GM13976 (cell line): ENCODE measurements at regions not wholly inside any gene's neighbourhood (a gene's known extent, or its start where the extent isn't known, plus 50 kb on each side); places are given as distances from the start of the nearest gene placed in this dataset.

Experiments used
- DNase-seq: peaks from one replicate; pipeline ENCODE4 v3.0.0; 2012; ENCODE audit warnings: low spot score
- in situ Hi-C: fragments of 300-500 bp; cut with MboI; formaldehyde crosslinking; loops from one replicate; pipeline ENCODE4 v1.12.0; 2022; ENCODE audit warnings: low sequenced_read_pairs, mixed read lengths, inconsistent platforms; ENCODE audit not compliant: unreplicated experiment
- TF ChIP-seq, protein P1 (sequence below): IDR thresholded peaks from 2 replicates; pipeline ENCODE4 v1.5.1; 2012; ENCODE audit warnings: borderline replicate concordance, mild to moderate bottlenecking; ENCODE audit not compliant: insufficient read depth; ENCODE audit errors: extremely low read depth, missing control alignments, control extremely low read depth

DNA sequence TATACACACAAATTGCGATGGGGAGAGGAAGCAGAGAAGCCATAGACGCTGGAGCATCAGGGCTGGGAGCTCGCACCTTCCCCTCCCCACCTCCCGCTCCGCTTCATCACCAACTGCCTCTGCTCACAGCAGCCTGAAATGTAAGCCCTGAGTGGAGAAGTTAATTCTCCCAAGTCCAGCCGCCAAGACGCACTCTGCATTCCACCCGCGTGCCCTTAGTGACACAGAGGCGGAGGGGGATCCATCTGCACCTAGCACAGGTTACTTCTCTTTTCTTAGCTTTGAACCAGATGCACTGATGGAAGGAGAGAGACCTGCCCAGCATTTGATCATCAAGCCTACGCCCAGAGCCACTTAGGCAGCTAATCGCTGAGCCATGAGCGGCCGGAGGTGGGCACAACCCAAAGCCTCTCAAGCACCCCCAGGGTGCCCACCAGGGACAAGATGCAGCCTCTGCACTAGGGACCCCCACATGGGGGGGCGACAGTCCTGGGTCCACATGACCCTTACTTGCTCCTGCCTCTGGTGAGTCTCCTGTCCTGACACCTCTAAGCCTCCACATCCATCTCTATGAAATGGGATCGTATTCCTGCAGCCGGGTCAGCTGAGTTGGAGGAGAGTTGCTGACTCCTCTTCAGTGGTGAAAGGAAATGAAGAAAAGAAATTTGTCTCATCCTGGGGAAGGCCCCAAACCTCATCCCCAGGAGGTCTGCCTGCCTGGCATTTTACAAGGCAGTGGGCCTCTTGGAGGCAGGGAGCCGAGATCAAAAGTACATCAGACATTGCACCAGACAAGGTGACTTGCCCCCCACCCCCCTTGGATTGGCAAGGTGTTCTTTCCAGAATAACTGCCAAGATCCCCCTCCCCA, 316.2 kb downstream of the MATN1 start:
- TF ChIP-seq, protein P1, sequence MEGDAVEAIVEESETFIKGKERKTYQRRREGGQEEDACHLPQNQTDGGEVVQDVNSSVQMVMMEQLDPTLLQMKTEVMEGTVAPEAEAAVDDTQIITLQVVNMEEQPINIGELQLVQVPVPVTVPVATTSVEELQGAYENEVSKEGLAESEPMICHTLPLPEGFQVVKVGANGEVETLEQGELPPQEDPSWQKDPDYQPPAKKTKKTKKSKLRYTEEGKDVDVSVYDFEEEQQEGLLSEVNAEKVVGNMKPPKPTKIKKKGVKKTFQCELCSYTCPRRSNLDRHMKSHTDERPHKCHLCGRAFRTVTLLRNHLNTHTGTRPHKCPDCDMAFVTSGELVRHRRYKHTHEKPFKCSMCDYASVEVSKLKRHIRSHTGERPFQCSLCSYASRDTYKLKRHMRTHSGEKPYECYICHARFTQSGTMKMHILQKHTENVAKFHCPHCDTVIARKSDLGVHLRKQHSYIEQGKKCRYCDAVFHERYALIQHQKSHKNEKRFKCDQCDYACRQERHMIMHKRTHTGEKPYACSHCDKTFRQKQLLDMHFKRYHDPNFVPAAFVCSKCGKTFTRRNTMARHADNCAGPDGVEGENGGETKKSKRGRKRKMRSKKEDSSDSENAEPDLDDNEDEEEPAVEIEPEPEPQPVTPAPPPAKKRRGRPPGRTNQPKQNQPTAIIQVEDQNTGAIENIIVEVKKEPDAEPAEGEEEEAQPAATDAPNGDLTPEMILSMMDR = no peak
- DNase-seq = no peak
- in situ Hi-C loops = no loop called here

DNA sequence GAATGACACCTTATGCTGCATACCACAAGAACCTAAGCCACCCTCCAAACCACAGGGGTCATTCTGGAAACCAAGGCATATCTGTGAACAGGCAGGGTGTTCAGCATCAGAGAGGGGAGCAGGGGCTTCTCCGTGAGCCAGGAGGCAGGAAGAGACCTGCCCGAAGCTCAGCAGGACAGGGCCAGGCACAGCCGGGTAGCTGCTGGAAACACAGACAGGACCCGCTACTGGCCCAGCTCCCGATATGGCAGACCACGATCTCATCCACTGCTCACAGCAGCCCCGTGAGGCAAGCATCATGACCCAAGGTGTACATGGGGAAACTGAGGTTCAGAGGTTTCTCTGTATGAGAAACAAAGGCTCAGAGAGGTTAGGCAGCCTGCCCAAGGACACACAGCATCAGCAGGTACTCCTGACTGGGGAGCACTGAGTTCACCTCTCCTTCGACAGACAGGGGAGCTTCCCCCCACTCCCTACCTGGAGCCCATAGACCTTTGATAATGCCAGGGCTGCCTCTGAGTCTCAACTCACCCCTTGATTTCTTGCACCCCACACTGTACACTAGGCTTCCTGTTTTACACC, 317.7 kb downstream of the MATN1 start:
- TF ChIP-seq, protein P1 = no peak
- in situ Hi-C loops = no loop called here

DNA sequence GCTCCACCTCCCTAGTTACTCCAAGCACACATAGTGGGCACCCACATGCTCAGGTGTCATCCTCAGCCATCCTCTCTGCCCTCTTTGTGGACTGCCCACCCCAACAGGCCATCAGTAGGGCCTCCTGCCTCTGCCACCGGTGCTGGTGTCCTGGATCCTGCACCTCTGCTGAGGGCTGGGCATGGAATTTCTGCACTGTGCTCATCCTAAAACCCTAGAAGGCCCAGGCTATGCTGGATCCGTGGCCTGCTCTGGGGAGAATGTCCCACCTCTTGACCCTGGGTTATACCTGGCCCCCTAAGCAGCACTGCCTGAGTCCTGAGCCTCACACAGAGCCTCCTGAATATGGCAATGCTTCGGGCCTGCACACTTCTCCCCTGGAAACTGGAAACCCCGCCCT, 318.3 kb downstream of the MATN1 start:
- DNase-seq = no peak
- in situ Hi-C loops = no loop called here
- TF ChIP-seq, protein P1 = no peak

More for the DNA sequence above, 317.7 kb downstream of the MATN1 start:
- DNase-seq = no peak

DNA sequence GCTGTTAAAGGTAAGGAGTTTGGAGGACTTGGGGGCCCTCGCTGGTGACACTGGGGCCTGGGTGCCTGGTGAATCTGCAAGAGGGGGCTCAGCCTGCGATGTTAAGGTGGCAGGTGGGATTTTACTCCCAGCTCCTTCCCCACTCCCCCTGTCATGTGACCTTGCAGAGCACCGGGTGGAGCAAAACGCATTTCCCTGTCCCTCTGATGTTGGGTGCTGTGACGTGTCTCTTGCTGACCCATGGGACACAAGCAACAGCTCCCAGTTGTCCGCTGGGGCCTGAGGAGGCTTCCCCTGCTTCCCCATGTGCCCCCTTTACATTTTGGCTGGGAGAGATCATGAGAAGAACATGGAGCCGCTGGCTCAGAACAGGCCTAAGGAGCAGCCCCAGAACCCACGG, 319.0 kb downstream of the MATN1 start:
- in situ Hi-C loops = no loop called here
- no peak for DNase-seq
- TF ChIP-seq, protein P1 = no peak

DNA sequence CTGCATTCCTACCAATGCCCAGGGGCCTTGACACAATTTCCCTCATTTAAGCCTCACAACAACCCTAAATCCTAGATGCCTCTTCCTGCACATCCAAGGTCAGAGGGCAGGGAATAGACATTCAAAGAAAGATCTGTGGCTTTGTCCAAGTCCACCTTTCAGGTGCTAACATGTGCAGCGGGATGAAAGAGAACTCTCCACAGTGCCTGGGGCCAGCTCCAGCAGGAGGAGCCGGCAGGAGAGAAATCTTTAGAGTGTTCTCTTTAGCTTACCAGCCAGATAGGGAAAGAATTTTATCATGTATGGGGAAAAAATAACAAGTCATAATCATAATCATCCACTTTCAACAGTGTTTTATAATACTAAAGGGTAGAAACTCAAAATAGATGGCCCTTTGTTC, 319.7 kb downstream of the MATN1 start:
- TF ChIP-seq, protein P1 = no peak
- in situ Hi-C loops = no loop called here
- DNase-seq = no peak

DNA sequence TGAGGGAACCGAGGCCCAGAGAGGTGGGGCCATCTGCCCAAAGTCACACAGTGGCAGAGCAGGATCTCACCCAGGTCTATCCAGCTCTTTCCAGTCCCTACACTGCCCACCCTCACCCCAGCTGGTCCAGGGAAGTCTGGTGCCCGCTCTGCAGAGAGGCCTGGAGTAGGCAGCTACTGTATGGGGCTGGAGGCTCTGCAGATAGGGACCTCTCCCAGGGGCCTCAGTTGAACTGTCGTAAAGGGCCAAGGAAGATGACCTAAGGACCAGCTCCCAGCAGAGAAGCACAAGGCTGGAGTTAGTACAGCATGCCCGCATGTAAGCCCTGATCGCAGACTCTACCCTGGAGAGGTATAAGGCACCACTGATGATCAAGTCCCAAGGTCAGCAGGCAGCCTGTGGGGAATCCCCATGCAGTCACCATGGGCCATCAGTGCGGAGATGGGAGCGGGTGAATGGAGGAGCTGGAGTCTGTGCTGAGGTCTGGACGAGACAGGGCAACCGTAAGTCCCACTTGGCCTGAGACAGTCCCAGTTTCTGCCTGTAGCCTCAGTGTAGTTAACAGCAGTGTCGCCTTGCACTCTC, 320.2 kb downstream of the MATN1 start:
- in situ Hi-C loops = no loop called here
- TF ChIP-seq, protein P1 = no peak
- DNase-seq = no peak
